Dermis microvascular lymphatic vessel endothelial cell (primary cell): ENCODE measurements at regions not wholly inside any gene's neighbourhood (a gene's known extent, or its start where the extent isn't known, plus 50 kb on each side); places are given as distances from the start of the nearest gene placed in this dataset.
"Not testable (repeated sequence)": the region's sequence is repeated elsewhere in the genome, so short reads cannot be mapped to it uniquely, and the experiment has no call there.

Experiments used
- DNase-seq, 2 donors: peaks; one replicate each; pipeline versions ENCODE4 v3.0.0 to v3.0.0-alpha.2; 2010; ENCODE audit warnings: low read depth in 2 of 2

GRCh38 chr5:39622281-39622680 lies 197.5 kb upstream of the DAB2 start:
- no peak for DNase-seq

GRCh38 chr5:39619168-39619818 lies 194.5 kb upstream of the DAB2 start:
- no peak for DNase-seq

GRCh38 chr5:39618391-39618790 lies 193.6 kb upstream of the DAB2 start:
- DNase-seq: peak in 1 of 2 donors; percentile 51

GRCh38 chr5:39616131-39616530 lies 191.4 kb upstream of the DAB2 start:
- no peak for DNase-seq

GRCh38 chr5:39611076-39611475 lies 186.3 kb upstream of the DAB2 start:
- not testable (repeated sequence) for DNase-seq

- DNase-seq: no peak
Measured at GRCh38 chr5:39608024-39608423, 183.2 kb upstream of the DAB2 start.

GRCh38 chr5:39606591-39606990 lies 181.8 kb upstream of the DAB2 start:
- no peak for DNase-seq

GRCh38 chr5:39605588-39606575 lies 181.1 kb upstream of the DAB2 start:
- DNase-seq: peak in 1 of 2 donors; percentile 43

GRCh38 chr5:39605145-39605544 lies 180.4 kb upstream of the DAB2 start:
- no peak for DNase-seq

GRCh38 chr5:39604491-39604890 lies 179.7 kb upstream of the DAB2 start:
- peak in 1 of 2 donors; percentile 63 for DNase-seq

GRCh38 chr5:39599721-39600431 lies 175.1 kb upstream of the DAB2 start:
- DNase-seq: peak; percentile 14 to 31

GRCh38 chr5:39598661-39599248 lies 174.0 kb upstream of the DAB2 start:
- DNase-seq: no peak

GRCh38 chr5:39588179-39588578 lies 163.4 kb upstream of the DAB2 start:
- DNase-seq: no peak

GRCh38 chr5:39587675-39588074 lies 162.9 kb upstream of the DAB2 start:
- DNase-seq: no peak

GRCh38 chr5:39586185-39586584 lies 161.4 kb upstream of the DAB2 start:
- no peak for DNase-seq

- DNase-seq: no peak
Measured at GRCh38 chr5:39584927-39585326, 160.1 kb upstream of the DAB2 start.

GRCh38 chr5:39580702-39581453 lies 156.1 kb upstream of the DAB2 start:
- peak in 1 of 2 donors; percentile 23 for DNase-seq

- no peak for DNase-seq
Measured at GRCh38 chr5:39579750-39580149, 155.0 kb upstream of the DAB2 start.

- peak; percentile 26 to 38 for DNase-seq
Measured at GRCh38 chr5:39578887-39579497, 154.2 kb upstream of the DAB2 start.

- no peak for DNase-seq
Measured at GRCh38 chr5:39577529-39577928, 152.7 kb upstream of the DAB2 start.
